Hypothalamus (tissue), 51 donors: ENCODE measurements at regions not wholly inside any gene's neighbourhood (a gene's known extent, or its start where the extent isn't known, plus 50 kb on each side); places are given as distances from the start of the nearest gene placed in this dataset.

Experiments used
- DNase-seq, 51 donors: peaks; one replicate each; lab custom pipeline; 2025; lab: John Stamatoyannopoulos, UW

DNA sequence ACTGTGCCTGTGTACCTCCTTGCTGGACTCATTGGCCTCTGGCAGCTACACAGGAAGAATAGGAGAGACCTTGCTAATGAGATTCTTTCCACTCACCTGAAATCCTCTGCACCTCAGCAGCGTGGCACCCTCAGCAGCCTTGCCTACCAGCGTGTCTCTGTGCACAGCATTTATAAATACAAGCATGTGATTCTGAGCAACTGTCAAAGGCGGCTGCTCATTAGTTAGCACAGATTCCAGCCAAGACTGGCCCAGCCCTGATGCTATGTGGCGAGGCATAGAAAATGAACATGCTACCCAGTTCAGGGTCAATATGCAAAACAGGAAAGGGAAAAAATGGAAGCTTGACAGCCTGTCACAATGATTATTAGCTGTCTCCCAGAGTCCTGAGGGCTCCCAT lies 298.0 kb downstream of the C4orf33 start:
- no peak for DNase-seq

- no peak for DNase-seq
Measured at GRCh38 chr4:129394635-129395034, 298.7 kb downstream of the C4orf33 start.

GRCh38 chr4:129403848-129404247 lies 307.9 kb downstream of the C4orf33 start:
- DNase-seq, result no peak

DNA sequence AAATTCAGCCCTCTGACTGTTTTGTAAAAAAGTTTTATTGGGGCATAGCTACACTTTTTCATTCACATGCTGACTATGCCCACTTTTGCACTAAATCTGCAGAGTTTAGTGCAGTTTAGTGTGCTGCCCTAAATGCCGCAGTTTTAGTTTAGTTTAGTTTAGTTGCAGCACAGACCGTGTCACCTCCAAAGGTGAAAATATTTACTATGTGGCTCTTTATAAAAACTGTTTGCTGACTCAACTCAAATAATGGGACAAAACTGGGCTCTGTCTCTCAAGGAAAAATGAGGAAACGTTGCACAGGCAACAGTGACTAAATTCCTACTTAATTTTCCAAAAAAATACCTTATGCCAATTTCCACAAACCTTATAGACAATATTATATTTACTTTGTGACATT lies 314.2 kb downstream of the C4orf33 start:
- DNase-seq, result no peak

DNA sequence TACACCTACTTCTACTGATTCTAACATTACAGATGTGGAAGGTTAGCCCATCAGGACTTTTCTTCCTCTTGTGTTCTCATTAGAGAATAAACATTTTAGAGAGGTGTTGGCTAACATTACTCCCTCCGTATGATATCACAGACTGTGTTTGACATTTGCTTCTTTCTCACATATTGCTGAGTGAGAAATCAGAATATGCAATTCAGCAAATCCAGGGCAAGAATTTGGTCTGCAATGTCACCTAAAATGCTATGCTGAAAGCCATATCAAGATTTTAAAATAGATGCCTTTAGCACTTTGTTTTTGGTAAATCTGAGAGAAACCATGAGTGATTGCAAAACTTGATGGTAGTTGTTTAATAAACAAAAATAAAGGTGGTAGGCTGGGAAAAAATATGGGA lies 319.1 kb downstream of the C4orf33 start:
- DNase-seq, result no peak

DNA sequence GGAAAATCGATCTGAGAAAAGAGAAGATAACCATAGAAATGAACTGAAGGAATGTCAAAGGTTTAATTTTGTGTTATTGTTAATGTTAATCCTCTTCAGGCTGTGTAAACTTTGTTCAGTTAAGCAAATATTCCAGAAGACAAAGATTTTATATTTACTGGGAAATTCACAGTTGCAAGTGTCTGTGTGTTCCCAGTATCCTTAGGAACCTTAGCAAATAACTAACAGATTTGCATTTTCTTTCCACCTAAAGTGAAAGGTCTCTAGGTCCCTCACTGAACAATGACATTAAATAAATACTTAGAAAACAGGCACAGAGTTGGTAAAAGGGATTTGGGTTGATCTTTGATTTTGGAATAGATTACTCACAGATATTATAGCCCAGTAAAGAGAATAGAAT lies 324.7 kb downstream of the C4orf33 start:
- no peak for DNase-seq

DNA sequence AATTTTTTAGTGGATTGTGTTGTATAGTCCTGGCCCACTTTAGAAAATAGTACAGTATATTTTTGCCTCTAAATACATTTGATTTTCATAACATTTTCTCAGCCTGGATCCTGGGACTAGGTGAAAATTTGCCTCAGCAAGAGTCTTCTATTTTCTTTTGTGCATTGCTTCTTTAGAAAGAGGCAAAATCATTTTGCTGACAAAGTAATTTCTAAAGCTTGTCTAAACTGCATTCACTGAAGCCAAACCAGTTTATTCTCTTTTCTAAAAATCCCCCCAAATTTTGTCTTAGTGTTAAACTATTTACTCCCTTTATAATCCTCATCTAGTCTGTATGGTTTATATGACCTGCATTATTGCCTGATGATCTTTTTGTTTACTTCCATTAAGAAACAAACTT lies 326.3 kb downstream of the C4orf33 start:
- no peak for DNase-seq

GRCh38 chr4:129428454-129428853 lies 332.5 kb downstream of the C4orf33 start:
- no peak for DNase-seq

DNA sequence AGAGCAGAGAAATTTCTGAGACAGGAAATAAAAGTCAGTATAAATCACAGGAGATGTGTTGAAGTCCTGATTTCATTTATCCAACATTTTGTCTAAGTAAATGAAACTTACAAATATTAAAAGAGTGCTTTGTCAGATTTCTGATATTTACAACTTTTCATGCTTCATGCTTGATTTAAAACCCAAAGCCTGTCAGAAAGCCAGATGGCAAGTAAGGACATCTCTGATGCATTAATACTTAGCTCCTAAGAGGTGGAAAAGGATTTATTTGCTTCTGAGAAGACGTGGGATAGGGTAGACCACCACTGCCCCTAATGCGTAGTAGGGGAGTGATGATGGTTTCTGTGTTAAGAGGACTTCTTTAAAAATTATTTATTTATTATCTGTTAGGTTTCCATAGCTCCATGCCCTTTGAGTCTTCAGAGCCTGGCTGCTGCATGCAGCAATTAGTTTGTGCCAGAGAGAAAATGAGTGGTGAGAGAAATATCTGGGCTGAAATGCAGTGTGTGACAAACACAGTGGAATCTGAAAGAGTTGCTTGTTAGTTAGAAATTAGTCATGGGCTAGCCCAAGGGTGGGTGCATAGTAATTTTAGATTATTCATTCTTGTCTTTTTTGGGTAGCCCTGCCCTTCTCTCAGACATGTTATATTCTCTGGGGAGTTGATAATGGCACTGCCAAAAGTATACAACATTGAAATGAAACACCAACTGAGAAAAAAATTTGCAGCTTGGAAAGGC lies 333.8 kb downstream of the C4orf33 start:
- peak in 1 of 51 donors; percentile 14 for DNase-seq

GRCh38 chr4:129437347-129437746 lies 341.4 kb downstream of the C4orf33 start:
- DNase-seq, result no peak

DNA sequence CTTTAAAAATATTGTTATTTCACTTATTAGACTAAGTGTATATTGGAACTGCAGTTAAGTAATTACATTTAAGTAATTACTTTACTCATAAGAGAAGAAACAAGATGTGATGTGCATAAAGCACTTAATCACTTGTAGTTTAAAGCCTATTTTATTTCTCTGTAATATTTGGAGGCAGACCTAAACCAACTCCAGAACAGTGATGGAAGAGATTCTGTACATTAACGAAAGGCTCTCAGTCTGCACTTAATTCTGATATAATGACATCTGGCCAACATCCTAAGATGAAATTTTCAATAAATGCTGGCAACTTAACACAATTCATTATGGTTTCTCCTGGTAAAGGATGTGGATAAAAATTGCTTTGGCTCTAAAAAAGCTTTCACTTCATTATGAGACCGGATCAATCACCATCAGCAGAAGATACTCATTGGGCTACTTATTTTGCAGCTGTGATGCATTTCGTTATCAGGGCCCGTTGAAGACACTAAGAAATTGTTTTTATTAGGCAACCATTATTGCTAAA lies 342.6 kb downstream of the C4orf33 start:
- DNase-seq, result no peak

DNA sequence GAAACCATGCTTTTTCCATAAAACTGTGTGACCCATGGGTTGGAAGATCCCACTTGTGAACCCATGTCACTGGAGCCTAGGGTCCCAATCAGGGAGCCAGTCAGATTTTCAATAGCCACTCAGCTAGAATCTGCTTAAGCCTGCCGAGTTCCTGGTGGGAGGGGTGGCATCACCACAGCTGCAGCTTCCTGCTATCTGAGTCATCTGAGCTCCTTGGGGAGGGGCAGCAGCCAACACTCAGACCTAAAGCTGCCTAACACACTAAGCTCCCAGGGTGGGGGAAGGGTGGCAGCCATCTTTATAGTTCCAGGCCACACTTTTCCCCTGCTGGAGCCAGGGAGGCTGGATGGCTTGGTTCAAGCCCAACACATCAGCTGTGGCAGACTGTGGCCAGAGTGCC lies 350.1 kb downstream of the C4orf33 start:
- no peak for DNase-seq

DNA sequence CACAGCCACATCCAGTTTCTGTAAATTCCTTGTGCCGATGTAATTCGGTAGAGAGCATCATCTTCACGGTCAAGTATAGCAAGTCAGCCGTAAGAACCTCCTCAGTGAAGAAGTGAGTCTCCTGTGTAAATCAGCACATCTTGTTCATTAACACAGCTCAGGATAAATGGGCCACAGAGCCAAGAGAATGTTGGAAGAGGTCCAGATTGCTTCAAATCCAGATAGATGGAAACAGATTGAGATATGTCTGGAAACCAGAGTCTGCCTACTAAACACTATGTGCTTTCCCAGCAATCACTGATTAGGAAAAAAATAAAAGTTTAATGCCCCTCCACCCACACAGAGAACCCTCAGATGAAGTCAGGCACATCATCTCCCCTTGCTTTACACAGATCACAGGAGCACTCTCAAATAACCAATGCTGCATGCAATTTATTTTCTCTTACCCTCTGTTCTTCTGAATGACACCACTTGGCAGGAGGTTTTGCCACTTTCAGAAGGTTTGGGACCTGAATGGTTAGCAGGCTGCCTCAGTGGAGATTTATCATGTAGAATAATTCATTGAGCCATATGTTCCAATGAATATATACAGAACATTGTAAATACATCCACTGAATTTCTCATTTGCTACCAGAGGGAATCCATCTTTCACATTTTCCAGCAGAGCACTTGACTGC lies 357.7 kb downstream of the C4orf33 start:
- no peak for DNase-seq

DNA sequence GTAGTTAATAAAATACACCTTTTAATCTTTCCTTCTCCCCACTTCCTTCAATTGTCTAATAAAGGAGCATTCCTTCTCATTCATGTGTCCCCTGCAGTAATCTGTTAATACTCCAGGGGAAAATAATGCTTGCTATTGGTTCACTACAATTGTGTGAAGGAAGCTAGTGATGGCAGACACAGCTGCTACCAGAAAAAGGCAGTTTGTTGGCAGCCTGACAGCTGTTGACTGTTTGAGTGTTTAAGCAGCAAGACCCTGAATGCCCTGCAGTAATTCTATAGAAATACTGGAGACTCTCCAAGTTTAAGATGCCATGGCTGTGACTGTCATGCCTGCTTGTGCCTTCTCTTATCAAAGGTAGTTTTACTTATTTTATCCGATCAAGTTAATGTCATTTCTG lies 359.5 kb downstream of the C4orf33 start:
- peak in 1 of 51 donors; percentile 0 for DNase-seq

DNA sequence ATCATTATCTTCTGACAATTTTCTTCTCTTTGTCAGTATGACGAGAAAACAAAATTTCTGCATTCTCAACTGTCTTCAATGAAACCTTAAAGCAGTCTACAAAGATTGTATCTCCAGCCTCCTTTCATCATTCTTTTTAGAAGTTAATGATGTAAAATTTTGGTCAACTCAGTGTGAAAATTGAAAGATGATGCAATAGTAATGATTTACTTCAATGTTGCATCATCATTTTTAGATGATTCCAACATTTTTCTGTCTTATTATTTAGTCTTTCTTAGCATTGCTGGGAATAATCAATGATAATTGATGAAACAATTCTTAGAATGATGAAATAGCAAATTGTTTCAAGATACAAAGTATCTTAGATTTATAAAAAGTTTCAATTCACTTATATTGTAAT lies 372.7 kb downstream of the C4orf33 start:
- no peak for DNase-seq

DNA sequence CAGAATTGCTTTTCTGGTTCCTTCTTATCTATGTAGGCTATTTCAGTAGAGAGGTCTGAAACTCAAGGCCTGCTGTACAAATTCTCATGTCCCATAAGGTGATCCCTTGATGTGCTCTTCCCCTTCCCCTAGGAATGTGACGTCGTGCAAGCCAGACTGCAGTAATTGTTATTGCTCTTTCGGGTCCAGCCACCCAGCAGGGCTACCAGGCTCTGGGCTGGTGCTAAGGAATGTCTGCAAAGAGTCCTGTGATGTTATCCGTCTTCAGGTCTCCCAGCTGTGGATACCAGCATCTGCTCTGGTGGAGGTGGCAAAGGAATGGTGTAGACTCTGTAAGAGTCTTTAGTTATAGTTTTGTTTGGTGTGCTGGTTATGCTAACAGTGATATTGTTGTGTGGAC lies 378.7 kb downstream of the C4orf33 start:
- no peak for DNase-seq

DNA sequence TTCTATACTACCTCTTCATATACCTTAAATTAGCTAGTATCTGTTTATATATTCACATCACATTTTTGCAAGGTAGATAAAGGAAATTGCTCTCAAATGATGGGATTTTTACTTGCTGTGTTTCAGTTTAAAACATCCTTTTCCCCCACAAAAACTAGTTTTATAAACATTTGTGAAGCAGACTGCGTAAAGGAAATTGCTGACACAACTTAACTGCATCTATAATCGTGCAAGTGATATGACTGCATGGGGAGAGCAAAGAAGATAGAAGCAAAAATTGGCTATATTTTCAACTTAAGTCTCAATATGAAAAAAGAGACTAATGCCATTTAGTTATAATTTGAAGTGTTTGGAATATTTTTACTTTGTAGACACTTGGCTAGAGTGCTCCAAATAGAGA lies 385.2 kb downstream of the C4orf33 start:
- no peak for DNase-seq

DNA sequence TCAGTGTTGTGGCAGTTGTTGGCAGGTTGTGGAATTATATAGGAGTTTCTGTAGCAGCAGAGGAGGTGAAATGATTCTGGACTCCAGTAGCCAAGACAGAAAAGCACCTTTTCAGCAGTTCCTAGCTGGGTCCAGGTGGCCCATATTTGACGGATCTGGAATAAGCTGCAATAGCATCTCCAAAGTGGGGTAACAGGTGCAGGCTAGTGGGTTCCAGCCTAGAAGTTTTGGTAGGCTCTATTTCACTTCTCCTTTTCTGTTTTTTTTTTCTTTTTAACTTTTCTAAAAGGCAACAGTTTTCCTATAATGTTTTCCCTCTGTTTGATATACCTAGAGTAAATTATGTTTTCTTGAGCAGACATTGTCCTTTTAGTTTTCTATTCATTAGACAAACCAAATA lies 392.5 kb downstream of the C4orf33 start:
- no peak for DNase-seq

GRCh38 chr4:129490516-129490915 lies 394.6 kb downstream of the C4orf33 start:
- no peak for DNase-seq

DNA sequence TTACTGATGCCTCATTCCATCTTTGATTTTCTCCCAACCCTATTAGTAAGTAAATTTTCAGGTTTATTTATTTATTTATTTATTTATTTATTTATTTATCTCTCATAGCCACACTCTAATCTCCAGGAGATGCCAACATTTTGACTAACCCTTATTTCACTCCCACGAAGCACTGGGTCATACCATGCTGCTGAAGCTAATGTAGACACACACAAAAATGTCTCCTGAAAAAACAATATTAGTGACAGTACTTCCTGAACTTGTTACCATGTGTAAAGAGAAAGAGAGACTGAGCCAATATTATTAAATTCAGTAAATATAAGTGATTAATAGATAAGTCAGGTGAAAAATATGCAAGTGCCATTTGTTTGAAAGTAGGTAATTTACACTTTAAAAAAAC lies 402.7 kb downstream of the C4orf33 start:
- no peak for DNase-seq

DNA sequence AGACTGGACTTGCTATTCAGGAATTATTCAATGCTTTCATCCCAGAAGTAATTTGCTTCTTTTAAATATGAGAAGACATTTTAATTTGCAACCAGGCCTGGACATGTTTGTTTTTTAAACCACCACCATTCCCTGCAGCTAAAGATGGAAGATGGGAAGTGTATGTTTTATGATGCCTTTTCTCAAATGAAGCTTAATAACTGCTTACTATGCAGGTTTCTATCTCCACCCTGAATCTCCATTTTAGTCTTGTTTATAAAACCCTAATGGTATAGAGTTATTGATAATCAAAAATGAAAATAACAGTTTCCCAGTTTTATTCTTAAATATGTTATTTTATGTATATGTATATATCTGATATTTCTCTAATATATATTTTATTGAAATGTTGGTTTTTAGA lies 418.9 kb downstream of the C4orf33 start:
- no peak for DNase-seq

- DNase-seq, result no peak
Measured at GRCh38 chr4:129515356-129515755, 419.4 kb downstream of the C4orf33 start.
